Endothelial cell of umbilical vein (primary cell): ENCODE measurements at regions not wholly inside any gene's neighbourhood (a gene's known extent, or its start where the extent isn't known, plus 50 kb on each side); places are given as distances from the start of the nearest gene placed in this dataset.

Source experiments
- BruUV-seq: library from RNA; stranded (reverse); fragments of 400-500 nt; replicated peaks from 2 replicates; lab custom pipeline; 2021; lab: Mats Ljungman, UMichigan
- CTCF ChIA-PET: fragments of 300-600, 350-600 bp; sonication (Branson Sonifier 250); formaldehyde crosslinking; loops from one replicate; lab custom pipeline; 2021; ENCODE audit warnings: antibody characterized with exemption, inconsistent platforms; lab: Charles Lee
- POLR2A ChIA-PET: fragments of 300-600, 350-600 bp; sonication (Branson Sonifier 250); formaldehyde crosslinking; loops from one replicate; lab custom pipeline; 2021; ENCODE audit warnings: antibody characterized with exemption, inconsistent platforms; lab: Charles Lee
- DNase-seq: peaks from one replicate; pipeline ENCODE4 v3.0.0-alpha.2; 2011; ENCODE audit warnings: low read depth, low spot score
- FAIRE-seq: peaks from 2 replicates; lab custom pipeline; 2011; peaks lifted over from hg19 to GRCh38; lab: Jason Lieb, UNC
- H2AFZ ChIP-seq: 2 replicates; pipeline ENCODE4 v1.6.0; 2012; ENCODE audit warnings: low read depth, low read length, control low read depth, inconsistent platforms
- H3K27ac ChIP-seq: 2 replicates; pipeline ENCODE4 v1.5.1; 2011; ENCODE audit warnings: low read depth, mild to moderate bottlenecking, control low read depth, low read length, moderate library complexity; ENCODE audit not compliant: insufficient read depth
- H3K27me3 ChIP-seq, 2 experiments: 2 replicates each; pipeline versions ENCODE4 v1.6.0 to v1.6.1; 2011; ENCODE audit warnings: low read length in 2 of 2, mixed read lengths in 1 of 2; ENCODE audit not compliant: control insufficient read depth in 2 of 2, insufficient read depth in 2 of 2
- H3K36me3 ChIP-seq, 2 experiments: 2 replicates in 1 of 2; 3 replicates in 1 of 2; pipeline ENCODE4 v1.5.1; 2011; ENCODE audit warnings: low read length in 2 of 2, mild to moderate bottlenecking in 1 of 2, moderate library complexity in 1 of 2; ENCODE audit not compliant: control insufficient read depth in 2 of 2, insufficient read depth in 2 of 2; ENCODE audit errors: extremely low read depth in 1 of 2
- H3K4me1 ChIP-seq: 3 replicates; pipeline ENCODE4 v1.5.1; 2011; ENCODE audit warnings: mild to moderate bottlenecking, low read length; ENCODE audit not compliant: control insufficient read depth, insufficient read depth; ENCODE audit errors: extremely low read depth
- H3K4me2 ChIP-seq: 2 replicates; pipeline ENCODE4 v1.6.1; 2011; ENCODE audit warnings: low read length, control low read depth, mixed read lengths; ENCODE audit not compliant: insufficient read depth
- H3K4me3 ChIP-seq, 3 experiments: fragments of 200-600 bp in 1 of 3; sonication (generic), shearing (Covaris generic) in 1 of 3; replicated peaks in 1 of 3; 2 replicates each; pipeline ENCODE4 v1.5.1; 2011 to 2016; ENCODE audit warnings: control low read depth in 3 of 3, low read length in 3 of 3, mild to moderate bottlenecking in 2 of 3, inconsistent platforms in 1 of 3, low read depth in 1 of 3, moderate library complexity in 1 of 3; ENCODE audit not compliant: insufficient read depth in 1 of 3
- H3K79me2 ChIP-seq: 2 replicates; pipeline ENCODE4 v1.6.0; 2012; ENCODE audit warnings: low read length, inconsistent platforms; ENCODE audit not compliant: control insufficient read depth, insufficient read depth
- H3K9ac ChIP-seq: replicated peaks from 2 replicates; pipeline ENCODE3; 2011; ENCODE audit warnings: low read length, control low read depth; ENCODE audit not compliant: insufficient read depth; ENCODE audit errors: extremely low read depth
- H3K9me1 ChIP-seq: replicated peaks from 3 replicates; pipeline ENCODE4 v1.6.0; 2011; ENCODE audit warnings: mild to moderate bottlenecking, low read length; ENCODE audit not compliant: control insufficient read depth, insufficient read depth; ENCODE audit errors: extremely low read depth
- H3K9me3 ChIP-seq: replicated peaks from 2 replicates; pipeline ENCODE4 v1.5.1; 2012; ENCODE audit warnings: low read length, inconsistent platforms; ENCODE audit not compliant: control insufficient read depth, insufficient read depth
- H4K20me1 ChIP-seq: replicated peaks from 2 replicates; pipeline ENCODE3; 2011; ENCODE audit warnings: mild to moderate bottlenecking, low read length; ENCODE audit not compliant: control insufficient read depth, insufficient read depth; ENCODE audit errors: extremely low read depth
- EZH2 ChIP-seq: IDR thresholded peaks from 2 replicates; pipeline ENCODE4 v1.6.1; 2012; ENCODE audit warnings: borderline replicate concordance, low read depth, mild to moderate bottlenecking, moderate library complexity, low read length, inconsistent platforms; ENCODE audit not compliant: severe bottlenecking
- FOS ChIP-seq: IDR thresholded peaks from 2 replicates; pipeline ENCODE4 v1.6.1; 2011; ENCODE audit warnings: mild to moderate bottlenecking, low read length, moderate library complexity, borderline replicate concordance; ENCODE audit not compliant: insufficient read depth
- GATA2 ChIP-seq: IDR thresholded peaks from 2 replicates; pipeline ENCODE4 v1.7.0; 2011; ENCODE audit warnings: low read depth, mild to moderate bottlenecking, moderate library complexity, mixed read lengths, low read length; ENCODE audit not compliant: insufficient read length, insufficient read depth
- JUN ChIP-seq: IDR thresholded peaks from 2 replicates; pipeline ENCODE4 v1.6.1; 2011; ENCODE audit warnings: borderline replicate concordance, low read depth; ENCODE audit not compliant: insufficient read length, insufficient read depth
- MAX ChIP-seq: IDR thresholded peaks from 2 replicates; pipeline ENCODE4 v1.6.1; 2011; ENCODE audit not compliant: insufficient read depth, insufficient read length
- MYC ChIP-seq: IDR thresholded peaks from one replicate; pipeline ENCODE4 v1.6.1; 2011; ENCODE audit warnings: mild to moderate bottlenecking, low read depth, low read length
- POLR2A ChIP-seq: IDR thresholded peaks from 2 replicates; pipeline ENCODE4 v1.6.1; 2012; ENCODE audit warnings: low read depth, mild to moderate bottlenecking, control low read depth, low read length
- POLR2AphosphoS5 ChIP-seq: IDR thresholded peaks from 2 replicates; pipeline ENCODE4 v1.6.1; 2012; ENCODE audit warnings: low read depth, mild to moderate bottlenecking, control low read depth, low read length, moderate library complexity; ENCODE audit not compliant: insufficient read depth
- dilution Hi-C: fragments of 300-500 bp; cut with MboI; formaldehyde crosslinking; loops from one replicate; pipeline ENCODE4 v1.15.0; 2019; ENCODE audit warnings: low sequenced_read_pairs; ENCODE audit not compliant: extremely low pct_ligation_motif_present
- intact Hi-C: fragments of 100-400 bp; cut with micrococcal nuclease; formaldehyde crosslinking; loops from one replicate; pipeline ENCODE4 v1.10.0; 2022
- TF ChIP-seq, protein P1 (sequence below), 2 donors: IDR thresholded peaks; 1 replicate in 1 of 2; 2 replicates in 1 of 2; pipeline ENCODE4 v1.5.1; 2011; ENCODE audit warnings: low read length in 2 of 2, mild to moderate bottlenecking in 2 of 2, moderate library complexity in 2 of 2, control low read depth in 1 of 2, inconsistent platforms in 1 of 2, low read depth in 1 of 2; ENCODE audit not compliant: insufficient read depth in 1 of 2; ENCODE audit errors: extremely low read depth in 1 of 2

GRCh38 chr14:54251356-54251755, 145.5 kb upstream of the CDKN3 start:
- Histone ChIP-seq H3K27me3 (no peaks in the 10 kb centered on the region), H3K36me3 (no peaks in the 10 kb centered on the region), H2AFZ (no peak overlapping the region), H3K79me2 (no peaks in the 10 kb centered on the region), H3K4me1 (peaks cover 5% of the 10 kb centered on the region), H3K27ac (no peak overlapping the region), H4K20me1 (no peaks in the 10 kb centered on the region), H3K4me3 (no peak overlapping the region), H3K9me3 (no peaks in the 10 kb centered on the region), H3K9ac (no peak overlapping the region), H3K9me1 (no peaks in the 10 kb centered on the region), H3K4me2 (no peak overlapping the region)
- DNase-seq (no peak), FAIRE-seq (no peak)
- CTCF ChIA-PET, result interaction anchor here (1.6 kb wide), 1 partner anchor 76 kb away, joined by 6 read pairs; no protein-coding TSS in a partner anchor
- BruUV-seq, result no TSS peak
- intact Hi-C loops (no loop called here), dilution Hi-C loops (no loop called here)
- POLR2A ChIA-PET, result no interaction called here
- no peak for TF ChIP-seq JUN

- Histone ChIP-seq H3K4me3 (no peak overlapping the region), H3K36me3 (no peaks in the 10 kb centered on the region), H3K9ac (no peak overlapping the region), H3K4me2 (no peak overlapping the region), H3K27ac (no peak overlapping the region), H3K4me1 (peaks cover 5% of the 10 kb centered on the region), H3K9me1 (no peaks in the 10 kb centered on the region), H2AFZ (no peak overlapping the region), H4K20me1 (no peaks in the 10 kb centered on the region), H3K9me3 (no peaks in the 10 kb centered on the region), H3K27me3 (no peaks in the 10 kb centered on the region), H3K79me2 (no peaks in the 10 kb centered on the region)
- no peak for FAIRE-seq
- DNase-seq, result no peak
- intact Hi-C loops (no loop called here), dilution Hi-C loops (no loop called here)
- POLR2A ChIA-PET, result no interaction called here
- TF ChIP-seq POLR2AphosphoS5, result no peak
- no peak for TF ChIP-seq GATA2
- TF ChIP-seq, protein P1, sequence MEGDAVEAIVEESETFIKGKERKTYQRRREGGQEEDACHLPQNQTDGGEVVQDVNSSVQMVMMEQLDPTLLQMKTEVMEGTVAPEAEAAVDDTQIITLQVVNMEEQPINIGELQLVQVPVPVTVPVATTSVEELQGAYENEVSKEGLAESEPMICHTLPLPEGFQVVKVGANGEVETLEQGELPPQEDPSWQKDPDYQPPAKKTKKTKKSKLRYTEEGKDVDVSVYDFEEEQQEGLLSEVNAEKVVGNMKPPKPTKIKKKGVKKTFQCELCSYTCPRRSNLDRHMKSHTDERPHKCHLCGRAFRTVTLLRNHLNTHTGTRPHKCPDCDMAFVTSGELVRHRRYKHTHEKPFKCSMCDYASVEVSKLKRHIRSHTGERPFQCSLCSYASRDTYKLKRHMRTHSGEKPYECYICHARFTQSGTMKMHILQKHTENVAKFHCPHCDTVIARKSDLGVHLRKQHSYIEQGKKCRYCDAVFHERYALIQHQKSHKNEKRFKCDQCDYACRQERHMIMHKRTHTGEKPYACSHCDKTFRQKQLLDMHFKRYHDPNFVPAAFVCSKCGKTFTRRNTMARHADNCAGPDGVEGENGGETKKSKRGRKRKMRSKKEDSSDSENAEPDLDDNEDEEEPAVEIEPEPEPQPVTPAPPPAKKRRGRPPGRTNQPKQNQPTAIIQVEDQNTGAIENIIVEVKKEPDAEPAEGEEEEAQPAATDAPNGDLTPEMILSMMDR (IDR thresholded peaks at IDR 0.05; ENCODE audit: extremely low read depth in 1 of 2, insufficient read depth in 1 of 2, low read depth in 1 of 2, low read length in 2 of 2), result no peak
- no peak for TF ChIP-seq MYC
- no peak for TF ChIP-seq POLR2A
- no peak for TF ChIP-seq MAX
- TF ChIP-seq JUN, result no peak
- no peak for TF ChIP-seq EZH2
- TF ChIP-seq FOS, result no peak
- BruUV-seq, result no TSS peak
- CTCF ChIA-PET, result interaction anchor here (1.3 to 1.6 kb wide), 2 partner anchors 77 kb away, joined by 4 to 6 read pairs; no protein-coding TSS in a partner anchor
Measured at GRCh38 chr14:54252072-54252730, 144.6 kb upstream of the CDKN3 start.
